Effector memory CD8-positive, alpha-beta T cell (primary cell): ENCODE measurements at regions not wholly inside any gene's neighbourhood (a gene's known extent, or its start where the extent isn't known, plus 50 kb on each side); places are given as distances from the start of the nearest gene placed in this dataset.
"Not testable (repeated sequence)": the region's sequence is repeated elsewhere in the genome, so short reads cannot be mapped to it uniquely, and the experiment has no call there.

ENCODE experiments used
- ATAC-seq: fragments of 150-1000 bp; cut with Tn5 transposase; replicated peaks from 2 replicates; pipeline ENCODE4 v1.10.0; 2021; ENCODE audit warnings: mild to moderate bottlenecking, moderate library complexity
- DNase-seq, 3 experiments: peaks; one replicate each; pipeline ENCODE4 v3.0.0; 2021
- H3K27ac Mint-ChIP-seq, 2 donors: one replicate each; pipeline ENCODE4 v1.8.0; 2022; ENCODE audit warnings: mild to moderate bottlenecking in 2 of 2, mixed read lengths in 2 of 2, moderate library complexity in 2 of 2
- H3K27me3 Mint-ChIP-seq, 2 donors: one replicate each; pipeline ENCODE4 v1.8.0; 2022; ENCODE audit warnings: mixed read lengths in 2 of 2
- H3K36me3 Mint-ChIP-seq: one replicate; pipeline ENCODE4 v1.8.0; 2022; ENCODE audit warnings: mild to moderate bottlenecking, moderate library complexity, mixed read lengths; ENCODE audit not compliant: insufficient read depth
- H3K4me1 Mint-ChIP-seq, 2 donors: one replicate each; pipeline ENCODE4 v1.8.0; 2022; ENCODE audit warnings: low read depth in 2 of 2, mixed read lengths in 2 of 2
- H3K4me3 Mint-ChIP-seq, 2 donors: one replicate each; pipeline ENCODE4 v1.8.0; 2022; ENCODE audit warnings: mild to moderate bottlenecking in 2 of 2, mixed read lengths in 2 of 2, moderate library complexity in 2 of 2
- H3K9me3 Mint-ChIP-seq, 2 donors: one replicate each; pipeline ENCODE4 v1.8.0; 2022; ENCODE audit warnings: mixed read lengths in 2 of 2

DNA sequence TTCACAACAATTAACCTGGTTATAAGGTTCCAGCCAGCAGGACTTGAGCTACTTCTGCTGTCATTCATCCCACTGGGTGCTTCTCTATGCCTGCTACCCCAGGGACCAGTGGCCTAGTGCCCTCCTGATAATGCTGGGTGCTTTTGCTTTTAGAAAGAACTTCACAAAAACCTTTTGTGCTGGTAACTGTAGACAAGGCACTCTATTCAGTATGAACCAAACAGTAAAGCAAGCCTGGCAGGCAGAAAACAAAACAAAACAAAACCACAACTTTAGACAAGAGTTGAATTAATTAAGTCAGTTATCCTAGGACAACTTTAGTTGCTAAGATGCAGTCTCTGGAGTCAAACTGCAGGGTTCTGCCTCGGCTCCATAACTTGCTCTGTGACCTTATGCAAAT, 61.9 kb upstream of the ADGRL2 start:
- H3K36me3 Mint-ChIP-seq: no peaks in the 10 kb centered on the region
- H3K27me3 Mint-ChIP-seq: no peaks in the 10 kb centered on the region
- H3K4me1 Mint-ChIP-seq: no peaks in the 10 kb centered on the region
- H3K4me3 Mint-ChIP-seq: no peak overlapping the region
- ATAC-seq: no peak
- peaks cover 6 to 10% of the 10 kb centered on the region in 2 donors for H3K9me3 Mint-ChIP-seq
- DNase-seq: no peak
- no peak overlapping the region for H3K27ac Mint-ChIP-seq

DNA sequence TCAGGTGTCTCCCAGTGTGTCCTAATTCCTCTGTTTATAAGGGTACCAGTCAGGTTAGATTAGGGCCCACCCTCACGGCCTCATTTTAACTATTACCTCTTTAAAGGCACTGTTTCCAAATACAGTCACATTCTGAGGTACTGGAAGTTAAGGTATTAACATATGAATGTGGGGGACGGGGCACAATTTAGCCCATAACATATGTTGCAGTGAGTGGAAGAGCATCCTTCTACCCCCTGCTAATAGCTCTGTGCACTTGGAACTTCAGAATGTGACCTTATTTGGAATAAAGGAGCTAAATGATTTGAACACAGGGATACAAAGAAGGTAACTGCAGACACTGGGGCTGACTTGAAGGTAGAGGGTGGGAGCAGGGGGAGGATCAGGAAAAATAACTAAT, 67.3 kb upstream of the ADGRL2 start:
- Mint-ChIP-seq H3K36me3 (no peaks in the 10 kb centered on the region), H3K4me3 (no peak overlapping the region), H3K9me3 (peaks cover 9 to 17% of the 10 kb centered on the region in 2 donors), H3K27ac (no peak overlapping the region), H3K4me1 (no peaks in the 10 kb centered on the region), H3K27me3 (no peaks in the 10 kb centered on the region)
- DNase-seq: no peak
- no peak for ATAC-seq

DNA sequence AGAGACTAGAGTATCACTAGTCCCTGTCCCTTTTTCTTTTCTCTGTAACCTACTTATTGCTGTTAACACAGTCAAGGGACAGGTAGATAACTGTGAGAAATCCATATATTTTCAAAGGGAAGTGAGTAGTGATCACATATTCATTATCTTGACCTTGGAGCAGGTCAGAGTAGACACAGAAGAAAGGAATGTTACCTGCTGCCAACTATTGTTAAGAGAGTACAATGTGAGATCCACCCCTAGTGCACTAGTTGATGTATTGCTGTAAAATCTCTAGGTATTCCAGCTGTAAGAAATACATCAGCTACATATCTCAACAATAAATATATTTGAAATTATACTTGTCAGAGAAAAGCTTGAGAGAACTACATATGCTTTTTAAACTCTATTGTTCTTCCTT, 68.7 kb upstream of the ADGRL2 start:
- DNase-seq: no peak
- no peak overlapping the region for H3K27ac Mint-ChIP-seq
- ATAC-seq: no peak

DNA sequence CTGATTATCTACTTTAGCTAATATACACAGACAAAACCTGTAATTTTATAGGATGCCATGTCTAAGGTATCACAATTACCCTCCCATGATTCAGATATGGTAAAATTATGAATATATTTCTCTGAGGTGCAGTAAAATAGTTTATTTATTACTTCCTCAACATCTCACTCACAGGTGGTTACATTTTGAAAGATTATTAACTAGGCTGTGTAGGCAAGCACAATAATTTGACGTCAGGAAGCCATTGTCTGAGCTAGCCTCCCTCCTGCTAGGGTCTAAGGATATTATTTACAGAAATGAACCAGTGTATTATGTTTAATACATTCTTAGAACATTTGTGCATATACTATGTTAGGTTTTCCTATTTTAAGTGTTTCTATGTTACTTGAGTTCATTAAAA, 69.9 kb upstream of the ADGRL2 start:
- H3K27ac Mint-ChIP-seq: no peak overlapping the region
- ATAC-seq: no peak
- H3K36me3 Mint-ChIP-seq: no peaks in the 10 kb centered on the region
- no peak for DNase-seq
- H3K4me1 Mint-ChIP-seq: no peaks in the 10 kb centered on the region
- H3K9me3 Mint-ChIP-seq: peaks cover 6 to 14% of the 10 kb centered on the region in 2 donors
- H3K27me3 Mint-ChIP-seq: no peaks in the 10 kb centered on the region
- no peak overlapping the region for H3K4me3 Mint-ChIP-seq

More for the DNA sequence above, 68.7 kb upstream of the ADGRL2 start:
- Mint-ChIP-seq H3K4me1 (no peaks in the 10 kb centered on the region), H3K9me3 (peaks cover 5 to 14% of the 10 kb centered on the region in 2 donors), H3K4me3 (no peak overlapping the region), H3K27me3 (no peaks in the 10 kb centered on the region), H3K36me3 (no peaks in the 10 kb centered on the region)

DNA sequence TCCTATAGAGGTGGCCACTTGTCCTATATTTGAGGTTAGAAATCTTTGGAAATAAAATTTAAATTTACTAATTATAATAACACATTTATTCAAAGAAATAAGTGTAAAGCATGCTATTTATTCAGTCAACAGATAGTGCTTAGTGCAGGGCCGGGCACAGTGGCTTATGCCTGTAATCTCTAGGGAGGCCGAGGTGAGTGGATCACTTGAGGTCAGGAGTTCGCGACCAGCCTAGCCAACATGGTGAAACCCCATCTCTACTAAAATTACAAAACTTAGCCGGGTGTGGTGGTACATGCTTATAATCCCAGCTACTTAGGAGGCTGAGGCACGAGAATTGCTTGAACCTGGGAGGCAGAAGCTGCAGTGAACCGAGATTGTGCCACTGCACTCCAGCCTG, 70.4 kb upstream of the ADGRL2 start:
- H3K36me3 Mint-ChIP-seq, H3K4me3 Mint-ChIP-seq, H3K27me3 Mint-ChIP-seq, H3K27ac Mint-ChIP-seq, DNase-seq, ATAC-seq, H3K4me1 Mint-ChIP-seq: not testable (repeated sequence)
- H3K9me3 Mint-ChIP-seq: peaks cover 6 to 14% of the 10 kb centered on the region in 2 donors

DNA sequence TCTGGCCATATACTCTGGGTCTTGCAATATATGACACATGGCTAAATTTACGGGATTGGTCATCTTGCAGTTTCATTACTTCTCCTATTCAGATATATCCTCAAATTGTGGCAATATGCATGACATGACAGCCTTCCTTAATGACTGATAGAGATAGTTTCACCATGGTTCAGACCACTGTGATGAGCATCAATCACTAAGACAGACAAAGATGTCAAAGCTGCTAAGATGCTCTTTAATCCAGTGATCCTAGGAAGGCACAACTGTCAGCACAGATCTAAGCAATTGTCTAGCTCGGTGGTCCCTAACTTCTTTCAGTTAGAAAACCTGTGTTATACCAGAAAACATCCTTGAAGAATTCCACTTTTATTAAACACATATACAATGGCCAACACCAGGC, 70.9 kb upstream of the ADGRL2 start:
- no peak overlapping the region for H3K27ac Mint-ChIP-seq
- H3K4me3 Mint-ChIP-seq: no peak overlapping the region
- ATAC-seq: no peak
- DNase-seq: no peak
- H3K9me3 Mint-ChIP-seq: peaks cover 6 to 14% of the 10 kb centered on the region in 2 donors
- no peaks in the 10 kb centered on the region for H3K36me3 Mint-ChIP-seq
- no peaks in the 10 kb centered on the region for H3K27me3 Mint-ChIP-seq
- no peaks in the 10 kb centered on the region for H3K4me1 Mint-ChIP-seq

DNA sequence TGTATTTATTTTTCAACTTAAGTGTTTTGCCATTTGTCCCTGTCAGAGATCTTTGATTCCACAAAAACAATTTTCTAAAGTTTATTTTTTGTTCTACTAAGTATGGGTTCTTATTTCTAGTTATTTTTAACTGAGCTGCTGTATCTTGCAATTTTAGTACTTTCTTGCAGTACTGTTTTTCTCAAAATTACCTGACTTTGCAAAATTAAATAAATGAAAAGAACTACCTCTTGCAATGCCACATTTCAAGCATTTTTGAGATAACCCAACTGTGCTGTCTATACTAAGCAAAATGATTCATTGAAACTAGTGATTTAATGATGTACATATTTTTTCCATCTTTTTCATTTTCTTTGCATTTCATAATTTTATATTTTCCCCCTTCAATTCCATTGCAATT, 71.5 kb upstream of the ADGRL2 start:
- DNase-seq: no peak
- Mint-ChIP-seq H3K27ac (no peak overlapping the region), H3K4me3 (no peak overlapping the region), H3K36me3 (no peaks in the 10 kb centered on the region), H3K9me3 (peaks cover 6 to 14% of the 10 kb centered on the region in 2 donors), H3K4me1 (no peaks in the 10 kb centered on the region), H3K27me3 (no peaks in the 10 kb centered on the region)
- no peak for ATAC-seq

DNA sequence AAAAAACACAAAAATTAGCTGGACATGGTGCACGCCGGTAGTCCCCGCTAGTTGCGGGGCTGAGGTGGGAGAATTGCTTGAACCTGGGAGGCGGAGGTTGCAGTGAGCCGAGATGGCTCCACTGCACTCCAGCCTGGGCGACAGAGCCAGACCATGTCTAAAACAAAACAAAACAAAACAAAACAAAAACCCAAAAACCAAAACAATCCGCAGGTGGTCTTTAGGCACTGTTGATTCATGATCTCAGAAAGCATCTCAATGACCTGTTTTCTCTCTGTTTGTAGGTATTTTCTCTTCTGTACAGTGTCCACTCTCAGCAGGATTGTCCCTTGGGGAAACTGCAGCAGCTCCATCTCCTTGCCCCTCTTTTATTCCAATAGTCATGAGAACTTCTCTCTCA, 74.9 kb upstream of the ADGRL2 start:
- peaks cover 9 to 29% of the 10 kb centered on the region in 2 donors for H3K9me3 Mint-ChIP-seq
- no peaks in the 10 kb centered on the region for H3K27me3 Mint-ChIP-seq
- H3K27ac Mint-ChIP-seq: no peak overlapping the region
- H3K4me1 Mint-ChIP-seq: no peaks in the 10 kb centered on the region
- DNase-seq (no peak), ATAC-seq (no peak)
- H3K4me3 Mint-ChIP-seq: no peak overlapping the region
- H3K36me3 Mint-ChIP-seq: no peaks in the 10 kb centered on the region

DNA sequence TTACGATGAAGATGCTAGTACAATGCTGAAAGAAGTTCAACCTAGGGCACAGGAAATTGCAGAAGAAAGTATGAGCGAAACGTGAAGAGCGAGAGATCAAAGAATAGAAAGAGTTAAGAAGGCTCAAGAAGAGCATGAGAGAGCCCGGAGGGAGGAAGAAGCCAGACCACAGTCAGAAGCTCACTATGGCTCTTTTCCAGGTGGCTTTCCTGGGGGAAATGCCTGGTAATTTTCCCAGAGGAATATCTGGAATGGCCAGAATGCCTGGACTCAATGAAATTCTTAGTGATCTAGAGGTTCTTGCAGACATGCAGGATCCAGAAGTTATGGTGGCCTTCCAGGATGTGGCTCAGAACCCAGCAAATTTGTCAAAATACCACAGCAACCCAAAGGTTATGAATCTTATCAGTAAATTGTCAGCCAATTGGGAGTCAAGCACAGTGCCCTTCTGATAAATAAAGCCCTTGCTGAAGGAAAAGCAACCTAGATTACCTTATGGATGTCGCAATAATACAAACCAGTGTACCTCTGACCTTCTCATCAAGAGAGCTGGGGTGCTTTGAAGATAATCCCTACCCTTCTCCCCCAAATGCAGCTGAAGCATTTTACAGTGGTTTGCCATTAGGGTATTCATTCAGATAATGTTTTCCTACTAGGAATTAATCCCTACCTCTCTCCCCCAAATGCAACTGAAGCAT, 78.0 kb upstream of the ADGRL2 start:
- ATAC-seq, H3K27ac Mint-ChIP-seq, H3K4me3 Mint-ChIP-seq, H3K36me3 Mint-ChIP-seq, H3K27me3 Mint-ChIP-seq, DNase-seq, H3K4me1 Mint-ChIP-seq: not testable (repeated sequence)
- H3K9me3 Mint-ChIP-seq: peaks cover 6 to 15% of the 10 kb centered on the region in 2 donors

DNA sequence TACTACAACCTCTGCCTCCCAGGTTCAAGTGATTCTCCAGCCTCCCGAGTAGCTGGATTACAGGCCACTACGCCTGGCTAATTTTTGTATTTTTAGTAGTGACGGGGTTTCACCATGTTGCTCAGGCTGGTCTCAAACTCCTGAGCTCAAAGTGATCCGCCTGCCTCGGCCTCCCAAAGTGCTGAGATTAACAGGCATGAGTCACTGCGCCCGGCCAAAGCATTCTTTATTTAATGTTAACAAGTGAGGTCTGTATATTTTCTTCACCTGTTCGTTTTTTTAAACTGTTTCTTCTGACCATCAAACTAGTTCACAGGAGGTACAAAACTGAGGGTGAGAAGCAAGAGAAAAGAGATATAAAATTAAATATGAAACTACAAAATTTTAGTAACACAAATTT, 80.5 kb upstream of the ADGRL2 start:
- not testable (repeated sequence) for H3K27ac Mint-ChIP-seq, H3K36me3 Mint-ChIP-seq, H3K27me3 Mint-ChIP-seq, ATAC-seq, H3K4me3 Mint-ChIP-seq, DNase-seq, H3K4me1 Mint-ChIP-seq
- peaks cover 8 to 15% of the 10 kb centered on the region in 2 donors for H3K9me3 Mint-ChIP-seq

DNA sequence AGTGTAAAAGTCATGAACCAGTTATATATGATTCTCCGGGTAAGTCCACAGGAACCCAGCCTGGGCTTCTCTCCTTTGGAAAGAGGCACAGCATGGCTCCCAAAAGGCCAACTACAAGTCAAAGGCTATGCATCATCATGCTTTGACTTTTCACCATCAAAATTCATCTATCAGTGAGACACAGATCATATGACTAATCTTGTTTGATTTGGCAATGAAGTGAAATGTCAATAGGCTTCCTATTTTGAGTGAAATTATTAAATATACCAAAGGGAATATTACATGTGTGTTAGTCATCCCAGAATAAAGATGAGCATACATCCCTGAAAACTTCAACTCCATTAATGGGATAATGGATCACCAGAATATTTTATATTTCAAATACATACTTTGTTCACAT, 83.5 kb upstream of the ADGRL2 start:
- H3K36me3 Mint-ChIP-seq: no peaks in the 10 kb centered on the region
- H3K27ac Mint-ChIP-seq: no peak overlapping the region
- H3K4me1 Mint-ChIP-seq: no peaks in the 10 kb centered on the region
- H3K4me3 Mint-ChIP-seq: no peak overlapping the region
- no peak for ATAC-seq
- DNase-seq: no peak
- peaks cover 9% of the 10 kb centered on the region in 2 donors for H3K9me3 Mint-ChIP-seq
- no peaks in the 10 kb centered on the region for H3K27me3 Mint-ChIP-seq

DNA sequence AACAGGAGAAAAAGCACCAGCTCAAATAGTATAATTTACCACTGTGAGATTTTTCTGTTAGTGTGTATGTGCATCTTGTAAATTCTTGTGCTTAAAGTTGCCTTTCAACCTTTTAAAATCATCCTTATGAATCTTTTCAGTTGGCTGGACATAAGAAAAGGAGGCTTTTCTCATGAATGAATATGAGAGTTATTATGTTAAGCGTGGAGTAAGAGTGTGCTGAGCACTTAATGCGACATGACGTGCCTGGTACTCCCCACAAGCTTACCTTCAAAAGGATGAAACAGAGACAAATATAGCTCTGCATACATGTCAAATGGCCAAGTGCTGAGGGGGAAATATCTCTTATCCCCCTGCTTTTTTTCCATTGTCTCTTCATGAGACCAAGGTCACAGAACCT, 85.3 kb upstream of the ADGRL2 start:
- H3K27me3 Mint-ChIP-seq: no peaks in the 10 kb centered on the region
- H3K36me3 Mint-ChIP-seq: no peaks in the 10 kb centered on the region
- ATAC-seq (no peak), DNase-seq (no peak)
- no peaks in the 10 kb centered on the region for H3K4me1 Mint-ChIP-seq
- no peak overlapping the region for H3K27ac Mint-ChIP-seq
- peaks cover 0 to 9% of the 10 kb centered on the region in 2 donors for H3K9me3 Mint-ChIP-seq
- H3K4me3 Mint-ChIP-seq: no peak overlapping the region

DNA sequence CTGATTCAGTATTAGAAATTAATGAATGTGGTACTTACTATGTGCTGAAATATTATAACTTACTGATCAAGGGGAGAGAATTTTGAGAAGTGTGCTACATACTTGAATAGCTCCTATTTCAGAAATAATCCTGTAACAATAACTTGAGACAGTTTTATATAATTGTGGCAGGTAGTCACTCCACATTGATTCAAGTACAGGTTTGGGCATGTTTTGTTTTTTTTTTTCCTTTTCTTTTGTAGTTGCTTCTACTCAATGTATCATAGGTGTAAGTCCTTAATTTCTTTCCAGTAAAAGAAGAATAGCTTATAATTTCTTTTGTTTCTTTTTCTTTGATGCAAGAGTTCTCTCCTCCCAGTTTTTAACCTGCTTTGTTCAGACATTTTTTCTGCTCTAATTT, 86.1 kb upstream of the ADGRL2 start:
- no peak overlapping the region for H3K4me3 Mint-ChIP-seq

DNA sequence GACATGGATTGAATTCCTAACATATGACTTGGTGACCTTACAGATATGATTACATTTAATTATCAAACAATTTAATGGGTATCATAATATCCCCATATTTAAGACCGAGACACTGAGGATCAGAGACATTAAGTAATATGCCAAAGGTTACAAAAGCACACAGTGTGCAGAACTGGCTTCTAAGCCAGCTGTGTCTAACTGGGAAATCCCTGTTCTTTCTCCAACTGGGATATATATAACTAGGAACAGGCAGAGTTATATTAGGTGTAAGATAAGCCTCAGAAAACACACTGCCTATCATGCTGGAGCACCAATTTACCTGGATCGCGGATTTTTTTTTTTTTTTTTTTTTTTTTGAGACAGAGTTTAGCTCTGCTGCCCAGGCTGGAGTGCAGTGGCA, 88.3 kb upstream of the ADGRL2 start:
- DNase-seq (no peak), ATAC-seq (no peak)
- Mint-ChIP-seq H3K9me3 (peaks cover 0 to 9% of the 10 kb centered on the region in 2 donors), H3K4me3 (no peak overlapping the region), H3K4me1 (no peaks in the 10 kb centered on the region), H3K27ac (no peak overlapping the region), H3K27me3 (no peaks in the 10 kb centered on the region), H3K36me3 (no peaks in the 10 kb centered on the region)

More for the DNA sequence above, 86.1 kb upstream of the ADGRL2 start:
- no peaks in the 10 kb centered on the region for H3K4me1 Mint-ChIP-seq
- H3K9me3 Mint-ChIP-seq: peaks cover 0 to 9% of the 10 kb centered on the region in 2 donors
- ATAC-seq: no peak
- no peaks in the 10 kb centered on the region for H3K36me3 Mint-ChIP-seq
- H3K27ac Mint-ChIP-seq: no peak overlapping the region
- H3K27me3 Mint-ChIP-seq: no peaks in the 10 kb centered on the region
- DNase-seq: no peak
